Retinal pigment epithelial cell (primary cell): ENCODE measurements at regions not wholly inside any gene's neighbourhood (a gene's known extent, or its start where the extent isn't known, plus 50 kb on each side); places are given as distances from the start of the nearest gene placed in this dataset.

ENCODE experiments used
- DNase-seq: peaks from one replicate; pipeline ENCODE4 v3.0.0-alpha.2; 2010; ENCODE audit warnings: low read depth
- H3K4me3 ChIP-seq: 2 replicates; pipeline ENCODE4 v1.5.1; 2011; ENCODE audit warnings: mild to moderate bottlenecking, low read length, control low read depth, moderate library complexity
- TF ChIP-seq, protein P1 (sequence below): conservative IDR thresholded peaks from 2 replicates; pipeline ENCODE4 v1.5.1; 2011; ENCODE audit warnings: low read depth, low read length, control low read depth, inconsistent platforms

DNA sequence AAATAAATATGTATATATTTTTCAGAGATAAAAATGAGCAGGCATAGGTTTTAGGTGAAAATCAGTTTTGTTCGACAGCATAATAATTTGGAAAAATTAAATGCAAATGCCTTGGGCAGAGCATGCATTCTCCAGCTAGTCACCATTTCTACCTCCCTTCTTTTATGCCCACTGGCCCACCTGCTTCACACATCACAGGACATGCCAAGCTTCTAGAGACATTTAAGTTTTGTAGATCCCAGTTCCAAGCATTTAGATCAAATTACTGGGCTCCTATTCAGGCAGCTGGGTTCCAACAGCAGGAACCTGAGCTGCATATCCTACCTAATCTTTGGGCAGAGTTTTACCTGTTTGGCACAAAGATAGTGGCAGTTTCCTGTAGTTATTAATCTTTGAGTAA, 67.6 kb upstream of the SLC38A4 start:
- TF ChIP-seq, protein P1, sequence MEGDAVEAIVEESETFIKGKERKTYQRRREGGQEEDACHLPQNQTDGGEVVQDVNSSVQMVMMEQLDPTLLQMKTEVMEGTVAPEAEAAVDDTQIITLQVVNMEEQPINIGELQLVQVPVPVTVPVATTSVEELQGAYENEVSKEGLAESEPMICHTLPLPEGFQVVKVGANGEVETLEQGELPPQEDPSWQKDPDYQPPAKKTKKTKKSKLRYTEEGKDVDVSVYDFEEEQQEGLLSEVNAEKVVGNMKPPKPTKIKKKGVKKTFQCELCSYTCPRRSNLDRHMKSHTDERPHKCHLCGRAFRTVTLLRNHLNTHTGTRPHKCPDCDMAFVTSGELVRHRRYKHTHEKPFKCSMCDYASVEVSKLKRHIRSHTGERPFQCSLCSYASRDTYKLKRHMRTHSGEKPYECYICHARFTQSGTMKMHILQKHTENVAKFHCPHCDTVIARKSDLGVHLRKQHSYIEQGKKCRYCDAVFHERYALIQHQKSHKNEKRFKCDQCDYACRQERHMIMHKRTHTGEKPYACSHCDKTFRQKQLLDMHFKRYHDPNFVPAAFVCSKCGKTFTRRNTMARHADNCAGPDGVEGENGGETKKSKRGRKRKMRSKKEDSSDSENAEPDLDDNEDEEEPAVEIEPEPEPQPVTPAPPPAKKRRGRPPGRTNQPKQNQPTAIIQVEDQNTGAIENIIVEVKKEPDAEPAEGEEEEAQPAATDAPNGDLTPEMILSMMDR: no peak
- no peak overlapping the region for H3K4me3 ChIP-seq
- DNase-seq: no peak

DNA sequence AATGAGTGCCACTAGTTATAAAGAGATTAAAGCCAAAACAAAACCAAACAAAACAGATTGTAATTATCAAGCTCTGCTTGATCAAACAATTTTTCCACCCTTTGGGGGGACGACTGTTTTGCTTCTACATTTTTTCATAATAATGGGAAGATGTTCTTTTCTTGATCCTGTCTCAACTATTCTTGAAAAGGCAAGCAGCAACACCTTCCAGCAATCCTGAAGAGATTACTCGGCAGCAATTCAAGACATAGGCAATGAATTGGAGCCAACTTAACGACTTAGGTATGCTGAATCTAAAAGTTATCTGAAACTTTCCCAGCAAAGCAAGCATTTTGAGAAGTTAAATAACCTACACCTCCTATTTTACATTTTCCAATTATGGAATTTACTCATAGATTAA, 69.9 kb upstream of the SLC38A4 start:
- H3K4me3 ChIP-seq: no peak overlapping the region
- no peak for DNase-seq
- TF ChIP-seq, protein P1: no peak

DNA sequence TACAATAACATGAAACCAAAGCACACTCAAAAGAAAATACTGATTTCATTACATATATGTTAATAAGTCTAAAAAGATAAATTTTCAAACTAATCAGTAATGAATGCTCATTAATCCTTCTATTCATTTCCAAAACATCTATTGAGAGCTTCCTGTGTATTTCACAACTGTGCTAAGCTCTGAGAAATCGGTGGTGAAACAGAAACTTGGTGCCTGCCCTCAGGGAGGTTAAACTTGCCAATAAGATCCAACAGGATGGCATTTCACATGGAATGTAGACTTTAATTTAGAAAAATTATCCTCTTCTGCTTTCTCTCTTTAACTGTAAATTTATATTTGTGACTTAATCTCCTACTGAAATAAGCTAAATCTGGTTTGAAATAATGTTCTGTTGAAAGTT, 70.9 kb upstream of the SLC38A4 start:
- no peak overlapping the region for H3K4me3 ChIP-seq
- TF ChIP-seq, protein P1: no peak
- no peak for DNase-seq

DNA sequence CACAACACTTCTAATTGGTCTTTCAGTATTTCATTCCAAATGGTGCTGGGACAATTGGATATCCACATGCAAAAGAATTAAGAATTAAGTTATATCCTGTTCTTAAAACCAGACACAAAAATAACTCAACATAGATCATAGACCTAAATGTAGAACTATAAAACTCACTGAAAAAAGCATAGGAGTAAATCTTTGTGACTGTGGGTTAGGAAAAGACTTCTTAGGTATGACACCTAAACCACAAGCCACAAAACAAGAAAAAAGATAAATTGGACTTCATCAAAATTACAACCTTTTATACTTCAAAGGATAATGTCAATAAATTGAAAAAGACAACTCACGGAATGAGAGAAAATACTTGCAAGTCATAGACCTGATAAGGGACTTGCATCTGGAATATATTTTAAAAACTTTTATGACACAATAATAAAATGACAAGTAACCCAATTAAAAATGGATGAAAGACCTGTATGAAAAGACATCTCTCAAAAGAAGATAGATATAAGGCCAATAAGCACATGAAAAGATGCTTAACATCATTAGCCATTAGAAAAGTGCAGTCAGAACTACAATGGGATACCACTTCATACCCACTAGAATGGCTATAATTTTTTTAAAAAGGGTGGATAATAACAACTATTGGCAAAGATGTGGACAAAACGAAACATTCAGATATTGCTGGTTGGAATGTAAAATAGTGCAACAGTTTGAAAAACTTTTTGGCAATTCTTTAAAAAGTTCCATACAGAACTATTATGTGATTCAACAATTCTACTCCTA, 72.5 kb upstream of the SLC38A4 start:
- TF ChIP-seq, protein P1: no peak
- no peak overlapping the region for H3K4me3 ChIP-seq
- DNase-seq: no peak

DNA sequence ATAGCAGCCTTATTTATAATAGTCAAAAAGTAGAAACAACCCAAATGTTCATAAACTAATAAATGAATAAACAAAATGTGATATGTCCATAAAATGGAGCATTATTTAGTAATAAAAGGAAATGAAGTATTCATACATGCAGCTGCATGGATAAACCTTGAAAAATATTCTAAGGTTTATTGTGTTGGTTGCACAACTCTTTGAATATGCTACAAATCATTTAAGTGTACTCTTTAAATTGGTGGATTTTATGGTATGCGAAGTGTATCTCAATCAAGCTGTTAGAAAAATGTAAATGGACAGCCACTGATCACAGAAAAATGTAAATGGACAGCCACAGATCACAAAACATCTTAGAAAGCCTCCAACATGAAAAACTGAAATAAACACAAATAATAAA, 73.2 kb upstream of the SLC38A4 start:
- H3K4me3 ChIP-seq: no peak overlapping the region
- DNase-seq: no peak
- TF ChIP-seq, protein P1: no peak

DNA sequence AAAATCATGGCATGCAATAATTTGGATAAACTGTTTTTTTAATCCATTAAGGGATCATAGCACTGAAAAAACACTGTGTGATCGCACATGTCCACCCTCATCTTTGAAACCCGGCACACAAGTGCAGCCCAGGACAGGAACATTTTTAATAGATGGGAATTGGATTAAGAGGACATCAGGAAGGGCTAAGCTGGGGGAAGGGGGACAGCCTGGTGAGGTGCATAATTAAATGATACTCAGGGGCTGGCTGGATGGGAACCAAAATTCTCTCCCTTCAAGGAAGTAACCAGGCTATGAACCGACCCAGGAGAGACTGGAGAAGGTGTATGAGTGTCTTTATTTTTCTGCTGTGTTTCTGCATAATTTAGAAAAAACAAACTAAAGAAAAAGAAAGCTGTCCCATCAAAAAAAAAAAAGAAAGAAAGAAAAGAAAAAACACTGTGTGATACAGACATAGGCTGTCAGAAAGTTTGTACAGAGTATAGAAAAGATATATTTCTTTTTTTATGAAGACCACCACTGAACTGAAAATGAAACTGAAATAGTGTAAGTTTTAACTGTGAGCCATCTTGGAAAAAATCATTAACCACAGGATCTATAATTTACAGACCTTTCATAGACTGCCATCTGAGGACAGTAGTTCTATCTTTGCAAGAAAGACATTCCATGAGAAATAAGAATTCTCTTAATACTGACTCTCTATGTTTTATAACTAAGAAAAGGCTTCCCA, 75.1 kb upstream of the SLC38A4 start:
- H3K4me3 ChIP-seq: no peak overlapping the region
- DNase-seq: no peak
- TF ChIP-seq, protein P1: no peak
